Esophagus muscularis mucosa (tissue), 4 donors: ENCODE measurements at regions not wholly inside any gene's neighbourhood (a gene's known extent, or its start where the extent isn't known, plus 50 kb on each side); places are given as distances from the start of the nearest gene placed in this dataset.

Experiments used
- DNase-seq: peaks from one replicate; pipeline ENCODE4 v3.0.0-alpha.2; 2017; ENCODE audit errors: extremely low spot score
- H3K27ac ChIP-seq, 4 donors: fragments of 200-600 bp; sonication (generic); replicated peaks in 1 of 4; 1 replicate in 3 of 4; 2 replicates in 1 of 4; pipeline ENCODE4 v1.5.1; 2016 to 2019; ENCODE audit warnings: mild to moderate bottlenecking in 1 of 4
- H3K27me3 ChIP-seq, 4 donors: fragments of 200-600 bp; sonication (generic); one replicate each; pipeline versions ENCODE4 v1.5.1 to v1.6.0; 2016 to 2019
- H3K36me3 ChIP-seq, 4 donors: fragments of 200-600 bp; sonication (generic); one replicate each; pipeline ENCODE4 v1.5.1; 2016 to 2019
- H3K4me1 ChIP-seq, 4 donors: fragments of 200-600 bp; sonication (generic); one replicate each; pipeline ENCODE4 v1.5.1; 2016 to 2019
- H3K4me3 ChIP-seq, 4 donors: fragments of 200-600 bp; sonication (generic); 1 replicate in 2 of 4; 2 replicates in 2 of 4; pipeline ENCODE4 v1.5.1; 2016 to 2019; ENCODE audit warnings: mild to moderate bottlenecking in 4 of 4, moderate library complexity in 1 of 4
- H3K9me3 ChIP-seq, 4 donors: fragments of 200-600 bp; sonication (generic); 1 replicate in 3 of 4; 2 replicates in 1 of 4; pipeline ENCODE4 v1.5.1; 2016 to 2019
- EP300 ChIP-seq: sonication (generic); formaldehyde crosslinking; IDR thresholded peaks from one replicate; pipeline ENCODE4 v1.6.1; 2017; ENCODE audit warnings: antibody characterized with exemption
- POLR2A ChIP-seq: fragments of 450-650 bp; IDR thresholded peaks from one replicate; pipeline ENCODE4 v1.6.1; 2017; ENCODE audit warnings: antibody characterized with exemption, moderate library complexity, mild to moderate bottlenecking, low read depth
- POLR2AphosphoS5 ChIP-seq, 2 donors: sonication (generic); formaldehyde crosslinking; IDR thresholded peaks; one replicate each; pipeline ENCODE4 v1.6.1; 2017; ENCODE audit warnings: antibody characterized with exemption in 2 of 2
- WGBS: methylation state at CpG from one replicate; pipeline ENCODE4 v1.1.5; 2018; 5-methylcytosine and 5-hydroxymethylcytosine counted together
- intact Hi-C: fragments of 100-400 bp; cut with DNase I; formaldehyde crosslinking; loops from one replicate; pipeline ENCODE4 v1.15.1; 2023
- TF ChIP-seq, protein P1 (sequence below), 3 experiments: fragments of 200-600 bp in 2 of 3; fragments of 450-650 bp in 1 of 3; sonication (generic) in 2 of 3; IDR thresholded peaks; one replicate each; pipeline ENCODE4 v1.5.1; 2017 to 2019; ENCODE audit warnings: antibody characterized with exemption in 3 of 3, mild to moderate bottlenecking in 2 of 3, moderate library complexity in 1 of 3

DNA sequence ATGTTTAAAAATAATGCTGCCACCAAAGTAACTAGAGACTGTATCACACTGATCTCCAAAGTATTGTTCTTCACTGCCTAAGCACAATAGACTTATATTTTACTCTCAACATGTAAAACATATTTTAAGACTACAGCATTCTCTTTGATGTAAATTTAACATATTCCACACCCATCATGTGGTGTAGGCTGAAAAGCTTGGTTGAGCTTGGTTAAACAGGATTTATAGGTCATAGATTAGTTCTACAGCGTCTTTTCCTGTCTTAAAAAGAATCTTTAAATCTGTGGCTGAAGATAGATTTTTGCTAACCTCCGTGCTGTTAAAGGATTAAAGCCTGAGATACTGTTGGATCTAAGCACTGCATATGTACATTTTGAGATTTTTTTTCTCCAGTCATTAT lies 379.9 kb downstream of the SH2D1A start:
- no peak for TF ChIP-seq POLR2AphosphoS5 (IDR thresholded peaks at IDR 0.05)
- TF ChIP-seq, protein P1, sequence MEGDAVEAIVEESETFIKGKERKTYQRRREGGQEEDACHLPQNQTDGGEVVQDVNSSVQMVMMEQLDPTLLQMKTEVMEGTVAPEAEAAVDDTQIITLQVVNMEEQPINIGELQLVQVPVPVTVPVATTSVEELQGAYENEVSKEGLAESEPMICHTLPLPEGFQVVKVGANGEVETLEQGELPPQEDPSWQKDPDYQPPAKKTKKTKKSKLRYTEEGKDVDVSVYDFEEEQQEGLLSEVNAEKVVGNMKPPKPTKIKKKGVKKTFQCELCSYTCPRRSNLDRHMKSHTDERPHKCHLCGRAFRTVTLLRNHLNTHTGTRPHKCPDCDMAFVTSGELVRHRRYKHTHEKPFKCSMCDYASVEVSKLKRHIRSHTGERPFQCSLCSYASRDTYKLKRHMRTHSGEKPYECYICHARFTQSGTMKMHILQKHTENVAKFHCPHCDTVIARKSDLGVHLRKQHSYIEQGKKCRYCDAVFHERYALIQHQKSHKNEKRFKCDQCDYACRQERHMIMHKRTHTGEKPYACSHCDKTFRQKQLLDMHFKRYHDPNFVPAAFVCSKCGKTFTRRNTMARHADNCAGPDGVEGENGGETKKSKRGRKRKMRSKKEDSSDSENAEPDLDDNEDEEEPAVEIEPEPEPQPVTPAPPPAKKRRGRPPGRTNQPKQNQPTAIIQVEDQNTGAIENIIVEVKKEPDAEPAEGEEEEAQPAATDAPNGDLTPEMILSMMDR (IDR thresholded peaks at IDR 0.05): no peak
- TF ChIP-seq POLR2A: no peak
- TF ChIP-seq EP300: no peak

GRCh38 chrX:124726881-124727280 lies 380.5 kb downstream of the SH2D1A start:
- WGBS: 63% methylated on average over 1 of the region's 1 CpG
- no peaks in the 10 kb centered on the region for H3K4me1 ChIP-seq
- intact Hi-C loops: no loop called here
- H3K36me3 ChIP-seq: no peaks in the 10 kb centered on the region
- no peak for DNase-seq
- H3K27ac ChIP-seq: no peak overlapping the region
- no peaks in the 10 kb centered on the region for H3K9me3 ChIP-seq
- H3K27me3 ChIP-seq: no peaks in the 10 kb centered on the region
- no peak overlapping the region for H3K4me3 ChIP-seq
- TF ChIP-seq POLR2AphosphoS5 (IDR thresholded peaks at IDR 0.05) (no peak), POLR2A (no peak), EP300 (no peak)
- TF ChIP-seq, protein P1 (IDR thresholded peaks at IDR 0.05): no peak

More for the DNA sequence above, 379.9 kb downstream of the SH2D1A start:
- intact Hi-C loops: no loop called here
- Histone ChIP-seq H3K4me1 (no peaks in the 10 kb centered on the region), H3K27me3 (no peaks in the 10 kb centered on the region), H3K9me3 (no peaks in the 10 kb centered on the region), H3K36me3 (no peaks in the 10 kb centered on the region), H3K27ac (no peak overlapping the region), H3K4me3 (no peak overlapping the region)
- WGBS: 67% methylated on average over 2 of the region's 2 CpGs
- no peak for DNase-seq

DNA sequence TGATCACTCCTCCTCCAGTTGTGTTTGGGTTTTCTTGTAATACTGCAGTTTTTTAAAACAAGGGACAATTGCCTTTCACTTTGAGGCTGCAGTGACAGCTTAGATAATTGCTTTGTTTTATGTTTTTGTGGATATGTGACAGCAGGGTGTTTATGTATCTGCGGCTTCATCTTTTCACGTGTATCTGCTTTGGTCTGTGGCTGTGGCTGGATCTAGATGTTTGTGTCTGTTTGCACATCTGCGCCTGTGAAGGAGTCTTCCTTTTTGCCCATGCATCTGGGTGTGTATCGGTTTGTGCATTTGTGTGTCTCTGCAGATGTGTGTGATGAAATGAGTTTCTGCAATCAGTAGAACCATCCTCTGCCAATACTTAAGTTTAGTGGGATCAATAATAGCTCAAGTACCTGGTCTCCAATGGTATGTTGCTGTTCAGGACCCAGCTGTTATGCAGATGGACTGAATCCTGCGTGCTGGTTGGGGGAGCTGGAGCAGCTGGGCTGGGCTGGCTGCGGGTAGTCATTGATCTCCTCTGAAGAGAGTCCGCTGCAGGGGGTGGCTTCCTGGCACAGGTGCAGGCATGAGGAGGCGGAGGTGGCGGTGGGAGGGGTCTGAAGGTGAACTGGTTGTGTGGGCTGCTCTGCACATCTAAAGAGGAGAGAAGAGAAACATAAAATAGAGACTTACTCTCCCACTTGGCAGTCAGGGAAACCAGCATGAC lies 390.3 kb downstream of the SH2D1A start:
- Histone ChIP-seq H3K36me3 (no peaks in the 10 kb centered on the region), H3K9me3 (no peaks in the 10 kb centered on the region), H3K27ac (no peak overlapping the region), H3K4me1 (peaks cover 0 to 16% (median 5%) of the 10 kb centered on the region in 4 donors), H3K27me3 (no peaks in the 10 kb centered on the region), H3K4me3 (no peak overlapping the region)
- TF ChIP-seq, protein P1 (IDR thresholded peaks at IDR 0.05): no peak
- no peak for TF ChIP-seq POLR2AphosphoS5 (IDR thresholded peaks at IDR 0.05)
- TF ChIP-seq POLR2A: no peak
- TF ChIP-seq EP300: no peak
- no peak for DNase-seq
- 53% methylated on average over 9 of the region's 9 CpGs for WGBS
- intact Hi-C loops: no loop called here

DNA sequence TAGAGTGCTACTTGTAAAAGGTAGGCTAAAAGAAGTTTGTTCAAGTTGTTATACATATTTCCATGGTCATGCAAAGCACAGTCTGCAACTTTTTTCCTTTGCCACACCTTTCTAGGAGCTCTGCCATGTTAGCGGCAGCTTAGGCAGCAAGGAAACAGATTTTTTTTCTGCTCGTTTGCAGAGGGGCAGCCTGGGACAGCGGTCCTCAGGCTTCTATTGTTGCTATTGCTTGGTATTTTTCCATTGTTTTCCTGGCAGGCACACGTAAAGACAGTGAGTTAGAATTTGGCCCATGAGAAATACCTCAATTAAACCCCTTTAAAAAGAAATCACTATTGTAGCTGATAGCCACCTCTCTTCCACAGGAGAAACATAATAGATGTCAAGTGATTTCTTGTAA lies 391.4 kb downstream of the SH2D1A start:
- 29% methylated on average over 4 of the region's 4 CpGs for WGBS
- intact Hi-C loops: no loop called here
- no peaks in the 10 kb centered on the region for H3K27me3 ChIP-seq

More for the DNA sequence above, 391.4 kb downstream of the SH2D1A start:
- DNase-seq: no peak
- Histone ChIP-seq H3K4me3 (no peak overlapping the region), H3K4me1 (peaks cover 0 to 16% (median 5%) of the 10 kb centered on the region in 4 donors), H3K9me3 (no peaks in the 10 kb centered on the region), H3K36me3 (no peaks in the 10 kb centered on the region), H3K27ac (peak overlapping the region in 1 of 4 donors; percentile 7)
- TF ChIP-seq EP300 (no peak), POLR2A (no peak), POLR2AphosphoS5 (IDR thresholded peaks at IDR 0.05) (no peak)
- TF ChIP-seq, protein P1 (IDR thresholded peaks at IDR 0.05): no peak
